ENCODE measurements at regions not wholly inside any gene's neighbourhood (a gene's known extent, or its start where the extent isn't known, plus 50 kb on each side); places are given as distances from the start of the nearest gene placed in this dataset.

- TF ChIP-seq CTCF (IDR thresholded peaks at IDR 0.05) = no peak
- TF ChIP-seq POLR2A (IDR thresholded peaks at IDR 0.05) = no peak
- TF ChIP-seq POLR2AphosphoS5 (IDR thresholded peaks at IDR 0.05) = no peak
- WGBS = 83% methylated on average over 2 of the region's 2 CpGs
- intact Hi-C loops (cut with DNase I) = no loop called here
- H3K9me3 ChIP-seq = no peaks in the 10 kb centered on the region
- H3K4me3 ChIP-seq = no peak overlapping the region
- DNase-seq (ENCODE audit: low spot score) = no peak
- H3K36me3 ChIP-seq = no peaks in the 10 kb centered on the region
- H3K27me3 ChIP-seq (replicated peaks; ENCODE audit: insufficient read depth) = no peaks in the 10 kb centered on the region
- H3K27ac ChIP-seq = no peak overlapping the region
- no peaks in the 10 kb centered on the region for H3K4me1 ChIP-seq (replicated peaks)
Measured at GRCh38 chr2:154556146-154556545, 142.3 kb upstream of the KCNJ3 start.

GRCh38 chr2:154556607-154557006, 141.9 kb upstream of the KCNJ3 start:
- Histone ChIP-seq H3K4me3 (no peak overlapping the region), H3K27me3 (replicated peaks; ENCODE audit: insufficient read depth) (no peaks in the 10 kb centered on the region), H3K4me1 (replicated peaks) (no peaks in the 10 kb centered on the region), H3K9me3 (no peaks in the 10 kb centered on the region), H3K27ac (no peak overlapping the region), H3K36me3 (no peaks in the 10 kb centered on the region)
- WGBS = 21% methylated on average over 1 of the region's 1 CpG
- no peak for TF ChIP-seq CTCF (IDR thresholded peaks at IDR 0.05)
- TF ChIP-seq POLR2AphosphoS5 (IDR thresholded peaks at IDR 0.05) = no peak
- TF ChIP-seq POLR2A (IDR thresholded peaks at IDR 0.05) = no peak
- DNase-seq (ENCODE audit: low spot score) = no peak
- intact Hi-C loops (cut with DNase I) = no loop called here

- H3K36me3 ChIP-seq = no peaks in the 10 kb centered on the region
- no peaks in the 10 kb centered on the region for H3K9me3 ChIP-seq
- DNase-seq (ENCODE audit: low spot score) = no peak
- intact Hi-C loops (cut with DNase I) = no loop called here
- WGBS = 48% methylated on average over 2 of the region's 2 CpGs
- no peaks in the 10 kb centered on the region for H3K27me3 ChIP-seq (replicated peaks; ENCODE audit: insufficient read depth)
- H3K4me1 ChIP-seq (replicated peaks) = no peaks in the 10 kb centered on the region
- H3K4me3 ChIP-seq = no peak overlapping the region
- no peak for TF ChIP-seq CTCF (IDR thresholded peaks at IDR 0.05)
- H3K27ac ChIP-seq = no peak overlapping the region
Measured at GRCh38 chr2:154557906-154558305, 140.6 kb upstream of the KCNJ3 start.

GRCh38 chr2:154565433-154565832, 133.1 kb upstream of the KCNJ3 start:
- Histone ChIP-seq H3K27ac (no peak overlapping the region), H3K9me3 (no peaks in the 10 kb centered on the region), H3K27me3 (replicated peaks; ENCODE audit: insufficient read depth) (no peaks in the 10 kb centered on the region), H3K36me3 (no peaks in the 10 kb centered on the region), H3K4me3 (no peak overlapping the region), H3K4me1 (replicated peaks) (no peaks in the 10 kb centered on the region)
- no peak for DNase-seq (ENCODE audit: low spot score)
- WGBS = 91% methylated on average over 2 of the region's 2 CpGs
- intact Hi-C loops (cut with DNase I) = no loop called here
- TF ChIP-seq CTCF (IDR thresholded peaks at IDR 0.05) (no peak), POLR2AphosphoS5 (IDR thresholded peaks at IDR 0.05) (no peak), POLR2A (IDR thresholded peaks at IDR 0.05) (no peak)

- Histone ChIP-seq H3K9me3 (no peaks in the 10 kb centered on the region), H3K27me3 (replicated peaks; ENCODE audit: insufficient read depth) (no peaks in the 10 kb centered on the region), H3K4me3 (no peak overlapping the region), H3K36me3 (no peaks in the 10 kb centered on the region), H3K27ac (no peak overlapping the region), H3K4me1 (replicated peaks) (no peaks in the 10 kb centered on the region)
- no peak for TF ChIP-seq POLR2AphosphoS5 (IDR thresholded peaks at IDR 0.05)
- TF ChIP-seq POLR2A (IDR thresholded peaks at IDR 0.05) = no peak
- no peak for TF ChIP-seq CTCF (IDR thresholded peaks at IDR 0.05)
- no peak for DNase-seq (ENCODE audit: low spot score)
- intact Hi-C loops (cut with DNase I) = no loop called here
- WGBS = 42% methylated on average over 1 of the region's 1 CpG
Measured at GRCh38 chr2:154568413-154568812, 130.1 kb upstream of the KCNJ3 start.
